ENCODE measurements at regions not wholly inside any gene's neighbourhood (a gene's known extent, or its start where the extent isn't known, plus 50 kb on each side); places are given as distances from the start of the nearest gene placed in this dataset.

DNA sequence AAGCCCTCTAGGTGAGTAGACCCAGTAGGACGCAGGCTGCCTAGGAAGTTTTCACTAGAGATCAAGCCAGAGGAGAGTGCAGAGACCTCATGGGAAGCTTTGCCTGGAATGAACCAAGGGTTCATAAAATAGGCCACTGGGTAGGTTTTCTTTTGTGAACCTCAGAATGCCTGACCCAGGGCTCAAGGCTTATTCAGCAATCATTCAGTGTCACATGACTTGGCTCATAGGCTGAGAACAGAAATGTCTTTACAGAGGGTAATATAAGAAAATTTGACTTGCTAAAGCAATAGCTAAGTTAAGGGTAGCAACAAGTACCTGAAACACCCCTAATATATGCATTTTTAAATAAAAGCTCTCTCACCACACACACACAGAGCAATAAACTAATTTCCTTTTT is 132.6 kb downstream of the RAB38 start:
- no peak for DNase-seq
- Histone ChIP-seq H4K91ac (ENCODE audit: insufficient read length, low read depth, low read length) (no peak overlapping the region), H2AFZ (ENCODE audit: low read length) (no peak overlapping the region), H4K8ac (replicated peaks; ENCODE audit: insufficient read length, low read depth, low read length) (no peak overlapping the region), H2BK20ac (ENCODE audit: low read depth, low read length, poor library complexity, severe bottlenecking) (no peak overlapping the region), H2BK5ac (ENCODE audit: insufficient read length, low read length) (no peak overlapping the region), H3K23me2 (ENCODE audit: insufficient read length, low read depth, low read length, poor library complexity, severe bottlenecking) (no peaks in the 10 kb centered on the region), H3K27me3 (ENCODE audit: insufficient read depth, low read length) (no peaks in the 10 kb centered on the region), H3K18ac (ENCODE audit: insufficient read length, low read depth, low read length) (no peak overlapping the region), H3T11ph (ENCODE audit: low read length) (no peak overlapping the region), H3K4me1 (ENCODE audit: insufficient read depth, low read length) (peaks cover 14% of the 10 kb centered on the region; the same call in 1 of the 2 replicates), H4K20me1 (ENCODE audit: control insufficient read depth, insufficient read depth, insufficient read length) (no peaks in the 10 kb centered on the region), H3K56ac (ENCODE audit: insufficient read length, low read depth, low read length) (no peak overlapping the region), H2BK12ac (ENCODE audit: insufficient read length, low read depth, low read length) (no peak overlapping the region), H2BK120ac (ENCODE audit: low read depth, low read length, poor library complexity, severe bottlenecking) (no peak overlapping the region), H4K5ac (ENCODE audit: insufficient read length, low read depth, low read length) (no peak overlapping the region), H3K23ac (ENCODE audit: insufficient read length, low read depth, low read length) (no peak overlapping the region), H3K79me1 (ENCODE audit: insufficient read depth, low read depth, low read length, poor library complexity, severe bottlenecking) (no peaks in the 10 kb centered on the region), H2AK5ac (ENCODE audit: insufficient read length, low read length) (no peak overlapping the region), H3K4ac (ENCODE audit: low read depth, low read length) (no peak overlapping the region), H3K9me3 (ENCODE audit: control insufficient read depth, low read depth, low read length) (no peaks in the 10 kb centered on the region), H3K27ac (ENCODE audit: insufficient read length, low read depth, low read length) (no peak overlapping the region), H3K79me2 (ENCODE audit: insufficient read depth, low read length) (no peaks in the 10 kb centered on the region; the same call in 1 of the 2 replicates), H2BK15ac (ENCODE audit: low read depth, low read length) (no peak overlapping the region), H3K9ac (ENCODE audit: extremely low read depth, insufficient read length, low read length) (no peak overlapping the region), H3K4me2 (ENCODE audit: insufficient read depth, insufficient read length, low read length) (no peak overlapping the region), H3K14ac (ENCODE audit: insufficient read depth, low read length) (no peak overlapping the region)
- Mint-ChIP-seq H3K4me3 (no peak overlapping the region), H3K36me3 (ENCODE audit: insufficient read depth in 1 of 3, low read depth in 3 of 3) (peaks cover 2 to 11% (median 5%) of the 10 kb centered on the region in 3 experiments; a peak in 4 of 7 replicates), H3K9me3 (peaks cover 5 to 7% of the 10 kb centered on the region in 2 experiments), H3K27ac (peak overlapping the region in 2 of 3 experiments; percentile 0 to 70; a peak in 2 of 7 replicates), H3K4me1 (peaks cover 43 to 50% of the 10 kb centered on the region in 2 experiments), H3K27me3 (ENCODE audit: low read depth) (no peaks in the 10 kb centered on the region)
- TF ChIP-seq, protein P1, sequence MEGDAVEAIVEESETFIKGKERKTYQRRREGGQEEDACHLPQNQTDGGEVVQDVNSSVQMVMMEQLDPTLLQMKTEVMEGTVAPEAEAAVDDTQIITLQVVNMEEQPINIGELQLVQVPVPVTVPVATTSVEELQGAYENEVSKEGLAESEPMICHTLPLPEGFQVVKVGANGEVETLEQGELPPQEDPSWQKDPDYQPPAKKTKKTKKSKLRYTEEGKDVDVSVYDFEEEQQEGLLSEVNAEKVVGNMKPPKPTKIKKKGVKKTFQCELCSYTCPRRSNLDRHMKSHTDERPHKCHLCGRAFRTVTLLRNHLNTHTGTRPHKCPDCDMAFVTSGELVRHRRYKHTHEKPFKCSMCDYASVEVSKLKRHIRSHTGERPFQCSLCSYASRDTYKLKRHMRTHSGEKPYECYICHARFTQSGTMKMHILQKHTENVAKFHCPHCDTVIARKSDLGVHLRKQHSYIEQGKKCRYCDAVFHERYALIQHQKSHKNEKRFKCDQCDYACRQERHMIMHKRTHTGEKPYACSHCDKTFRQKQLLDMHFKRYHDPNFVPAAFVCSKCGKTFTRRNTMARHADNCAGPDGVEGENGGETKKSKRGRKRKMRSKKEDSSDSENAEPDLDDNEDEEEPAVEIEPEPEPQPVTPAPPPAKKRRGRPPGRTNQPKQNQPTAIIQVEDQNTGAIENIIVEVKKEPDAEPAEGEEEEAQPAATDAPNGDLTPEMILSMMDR (conservative IDR thresholded peaks at IDR 0.05): no peak
- WGBS (ENCODE audit: extremely low coverage, insufficient read length, low lambda C conversion rate): no CpG with 5 or more reads among the region's 1 CpG

All from H9 (cell line).